ENCODE measurements at regions not wholly inside any gene's neighbourhood (a gene's known extent, or its start where the extent isn't known, plus 50 kb on each side); places are given as distances from the start of the nearest gene placed in this dataset.

- no peak overlapping the region for H3K27ac ChIP-seq
- H3K4me3 ChIP-seq (IDR thresholded peaks at IDR 0.05; ENCODE audit: insufficient read depth, low read depth, low read length), result no peak overlapping the region
- no peaks in the 10 kb centered on the region for H3K4me1 ChIP-seq (ENCODE audit: low read depth, poor library complexity, severe bottlenecking)
- H3K79me2 ChIP-seq (ENCODE audit: insufficient read depth, low read depth), result no peaks in the 10 kb centered on the region
- H3K4me2 ChIP-seq, result no peak overlapping the region
- no peaks in the 10 kb centered on the region for H4K20me1 ChIP-seq (ENCODE audit: insufficient read depth)
- no peaks in the 10 kb centered on the region for H3K27me3 ChIP-seq (ENCODE audit: insufficient read depth, low read depth)
- no peak for TF ChIP-seq CTCF (conservative IDR thresholded peaks at IDR 0.05; ENCODE audit: low read depth, low read length)
- no peak overlapping the region for H2AFZ ChIP-seq (ENCODE audit: low read depth)
- no peaks in the 10 kb centered on the region for H3K36me3 ChIP-seq (ENCODE audit: insufficient read depth)
- no peak overlapping the region for H3K9ac ChIP-seq
Measured at GRCh38 chr6:164107297-164107995, 692.9 kb downstream of the QKI start.

- no peak overlapping the region for H3K4me3 ChIP-seq (IDR thresholded peaks at IDR 0.05; ENCODE audit: insufficient read depth, low read depth, low read length)
- H3K36me3 ChIP-seq (ENCODE audit: insufficient read depth), result no peaks in the 10 kb centered on the region
- H3K9ac ChIP-seq, result no peak overlapping the region
- no peaks in the 10 kb centered on the region for H3K79me2 ChIP-seq (ENCODE audit: insufficient read depth, low read depth)
- no peak overlapping the region for H3K4me2 ChIP-seq
- H3K4me1 ChIP-seq (ENCODE audit: low read depth, poor library complexity, severe bottlenecking), result no peaks in the 10 kb centered on the region
- H3K27me3 ChIP-seq (ENCODE audit: insufficient read depth, low read depth), result no peaks in the 10 kb centered on the region
- H3K27ac ChIP-seq, result no peak overlapping the region
- H4K20me1 ChIP-seq (ENCODE audit: insufficient read depth), result no peaks in the 10 kb centered on the region
- no peak for TF ChIP-seq CTCF (conservative IDR thresholded peaks at IDR 0.05; ENCODE audit: low read depth, low read length)
- no peak overlapping the region for H2AFZ ChIP-seq (ENCODE audit: low read depth)
Measured at GRCh38 chr6:164106345-164106769, 691.8 kb downstream of the QKI start.

- H3K9ac ChIP-seq, result no peak overlapping the region
- no peak overlapping the region for H2AFZ ChIP-seq (ENCODE audit: low read depth)
- no peak overlapping the region for H3K4me2 ChIP-seq
- H3K27me3 ChIP-seq (ENCODE audit: insufficient read depth, low read depth), result no peaks in the 10 kb centered on the region
- no peaks in the 10 kb centered on the region for H4K20me1 ChIP-seq (ENCODE audit: insufficient read depth)
- no peaks in the 10 kb centered on the region for H3K4me1 ChIP-seq (ENCODE audit: low read depth, poor library complexity, severe bottlenecking)
- H3K27ac ChIP-seq, result no peak overlapping the region
- H3K36me3 ChIP-seq (ENCODE audit: insufficient read depth), result no peaks in the 10 kb centered on the region
- H3K79me2 ChIP-seq (ENCODE audit: insufficient read depth, low read depth), result no peaks in the 10 kb centered on the region
- H3K4me3 ChIP-seq (IDR thresholded peaks at IDR 0.05; ENCODE audit: insufficient read depth, low read depth, low read length), result no peak overlapping the region
- TF ChIP-seq CTCF (conservative IDR thresholded peaks at IDR 0.05; ENCODE audit: low read depth, low read length), result no peak
Measured at GRCh38 chr6:164105705-164106104, 691.2 kb downstream of the QKI start.

- no peak for TF ChIP-seq CTCF (conservative IDR thresholded peaks at IDR 0.05; ENCODE audit: low read depth, low read length)
- no peaks in the 10 kb centered on the region for H3K79me2 ChIP-seq (ENCODE audit: insufficient read depth, low read depth)
- H3K27ac ChIP-seq, result no peak overlapping the region
Measured at GRCh38 chr6:164104432-164104831, 689.9 kb downstream of the QKI start.

More at GRCh38 chr6:164104432-164104831, 689.9 kb downstream of the QKI start:
- Histone ChIP-seq H3K36me3 (ENCODE audit: insufficient read depth) (no peaks in the 10 kb centered on the region), H2AFZ (ENCODE audit: low read depth) (no peak overlapping the region), H3K9ac (no peak overlapping the region), H3K4me2 (no peak overlapping the region), H3K27me3 (ENCODE audit: insufficient read depth, low read depth) (no peaks in the 10 kb centered on the region), H4K20me1 (ENCODE audit: insufficient read depth) (no peaks in the 10 kb centered on the region), H3K4me3 (IDR thresholded peaks at IDR 0.05; ENCODE audit: insufficient read depth, low read depth, low read length) (no peak overlapping the region), H3K4me1 (ENCODE audit: low read depth, poor library complexity, severe bottlenecking) (no peaks in the 10 kb centered on the region)
